Keratinocyte (primary cell): ENCODE measurements at regions not wholly inside any gene's neighbourhood (a gene's known extent, or its start where the extent isn't known, plus 50 kb on each side); places are given as distances from the start of the nearest gene placed in this dataset.

Experiments
- DNase-seq: peaks from one replicate; pipeline ENCODE4 v3.0.0-alpha.2; 2011; ENCODE audit warnings: low read depth, missing footprints, low spot score
- FAIRE-seq: peaks from 2 replicates; lab custom pipeline; 2011; peaks lifted over from hg19 to GRCh38; lab: Jason Lieb, UNC
- H2AFZ ChIP-seq: 2 replicates; pipeline ENCODE4 v1.6.0; 2012; ENCODE audit warnings: low read length, control low read depth, inconsistent platforms; ENCODE audit not compliant: control insufficient read depth
- H3K27ac ChIP-seq: 2 replicates; pipeline ENCODE4 v1.5.1; 2011; ENCODE audit warnings: low read length; ENCODE audit not compliant: control insufficient read depth, insufficient read depth
- H3K27me3 ChIP-seq: 3 replicates; pipeline ENCODE4 v1.6.0; 2011; ENCODE audit warnings: low read length; ENCODE audit not compliant: control insufficient read depth, insufficient read depth; ENCODE audit errors: extremely low read depth
- H3K36me3 ChIP-seq, 2 experiments: 2 replicates in 1 of 2; 3 replicates in 1 of 2; pipeline ENCODE4 v1.5.1; 2011; ENCODE audit warnings: low read length in 2 of 2, mild to moderate bottlenecking in 1 of 2; ENCODE audit not compliant: control insufficient read depth in 2 of 2, insufficient read depth in 2 of 2; ENCODE audit errors: extremely low read depth in 1 of 2
- H3K4me1 ChIP-seq: 3 replicates; pipeline ENCODE4 v1.5.1; 2011; ENCODE audit warnings: low read length; ENCODE audit not compliant: control insufficient read depth, insufficient read depth; ENCODE audit errors: extremely low read depth
- H3K4me2 ChIP-seq: 3 replicates; pipeline ENCODE4 v1.6.0; 2011; ENCODE audit warnings: low read depth, low read length; ENCODE audit not compliant: control insufficient read depth, insufficient read depth; ENCODE audit errors: extremely low read depth
- H3K4me3 ChIP-seq, 3 experiments: fragments of 200-600 bp in 1 of 3; sonication (generic) in 1 of 3; 2 replicates in 2 of 3; 3 replicates in 1 of 3; pipeline ENCODE4 v1.5.1; 2011 to 2016; ENCODE audit warnings: low read length in 3 of 3, mild to moderate bottlenecking in 3 of 3, control low read depth in 2 of 3, inconsistent platforms in 1 of 3, low read depth in 1 of 3, mixed read lengths in 1 of 3, mixed run types in 1 of 3, moderate library complexity in 1 of 3; ENCODE audit not compliant: control insufficient read depth in 2 of 3, insufficient read depth in 2 of 3; ENCODE audit errors: extremely low read depth in 1 of 3
- H3K79me2 ChIP-seq: 2 replicates; pipeline ENCODE4 v1.6.0; 2012; ENCODE audit warnings: low read length; ENCODE audit not compliant: control insufficient read depth, insufficient read depth
- H3K9ac ChIP-seq: 3 replicates; pipeline ENCODE4 v1.6.0; 2011; ENCODE audit warnings: low read length; ENCODE audit not compliant: control insufficient read depth, insufficient read depth; ENCODE audit errors: extremely low read depth
- H3K9me1 ChIP-seq: 3 replicates; pipeline ENCODE4 v1.6.0; 2011; ENCODE audit warnings: low read length; ENCODE audit not compliant: control insufficient read depth, insufficient read depth; ENCODE audit errors: extremely low read depth
- H3K9me3 ChIP-seq: 2 replicates; pipeline ENCODE4 v1.5.1; 2012; ENCODE audit warnings: low read depth, low read length; ENCODE audit not compliant: control insufficient read depth
- H4K20me1 ChIP-seq: 3 replicates; pipeline ENCODE4 v1.6.0; 2011; ENCODE audit warnings: low read length; ENCODE audit not compliant: control insufficient read depth, insufficient read depth; ENCODE audit errors: extremely low read depth
- EZH2 ChIP-seq: IDR thresholded peaks from one replicate; pipeline ENCODE4 v1.6.1; 2012; ENCODE audit warnings: inconsistent platforms, mild to moderate bottlenecking, low read length, moderate library complexity
- dilution Hi-C: fragments of 300-500 bp; cut with MboI; formaldehyde crosslinking; loops from one replicate; pipeline ENCODE4 v1.7.0; 2020; ENCODE audit warnings: low sequenced_read_pairs; ENCODE audit not compliant: extremely low pct_ligation_motif_present
- TF ChIP-seq, protein P1 (sequence below), 3 experiments: IDR thresholded peaks in 1 of 3; conservative IDR thresholded peaks in 1 of 3; optimal IDR thresholded peaks in 1 of 3; 2 replicates in 2 of 3; 3 replicates in 1 of 3; pipeline versions ENCODE3 to v1.5.1; 2011; ENCODE audit warnings: low read length in 3 of 3, mild to moderate bottlenecking in 3 of 3, moderate library complexity in 2 of 3, control low read depth in 1 of 3, inconsistent platforms in 1 of 3; ENCODE audit not compliant: insufficient read depth in 2 of 3; ENCODE audit errors: extremely low read depth in 1 of 3

GRCh38 chr18:4987452-4988405, 209.3 kb downstream of the AKAIN1 start:
- Histone ChIP-seq H3K9me1 (no peaks in the 10 kb centered on the region), H3K27me3 (no peaks in the 10 kb centered on the region), H3K4me2 (no peak overlapping the region), H3K9ac (no peak overlapping the region), H3K9me3 (peaks cover 5% of the 10 kb centered on the region), H3K79me2 (no peaks in the 10 kb centered on the region), H2AFZ (no peak overlapping the region), H3K4me3 (no peak overlapping the region), H4K20me1 (no peaks in the 10 kb centered on the region), H3K4me1 (no peaks in the 10 kb centered on the region), H3K36me3 (no peaks in the 10 kb centered on the region), H3K27ac (no peak overlapping the region)
- FAIRE-seq (no peak), DNase-seq (no peak)
- no peak for TF ChIP-seq EZH2
- TF ChIP-seq, protein P1, sequence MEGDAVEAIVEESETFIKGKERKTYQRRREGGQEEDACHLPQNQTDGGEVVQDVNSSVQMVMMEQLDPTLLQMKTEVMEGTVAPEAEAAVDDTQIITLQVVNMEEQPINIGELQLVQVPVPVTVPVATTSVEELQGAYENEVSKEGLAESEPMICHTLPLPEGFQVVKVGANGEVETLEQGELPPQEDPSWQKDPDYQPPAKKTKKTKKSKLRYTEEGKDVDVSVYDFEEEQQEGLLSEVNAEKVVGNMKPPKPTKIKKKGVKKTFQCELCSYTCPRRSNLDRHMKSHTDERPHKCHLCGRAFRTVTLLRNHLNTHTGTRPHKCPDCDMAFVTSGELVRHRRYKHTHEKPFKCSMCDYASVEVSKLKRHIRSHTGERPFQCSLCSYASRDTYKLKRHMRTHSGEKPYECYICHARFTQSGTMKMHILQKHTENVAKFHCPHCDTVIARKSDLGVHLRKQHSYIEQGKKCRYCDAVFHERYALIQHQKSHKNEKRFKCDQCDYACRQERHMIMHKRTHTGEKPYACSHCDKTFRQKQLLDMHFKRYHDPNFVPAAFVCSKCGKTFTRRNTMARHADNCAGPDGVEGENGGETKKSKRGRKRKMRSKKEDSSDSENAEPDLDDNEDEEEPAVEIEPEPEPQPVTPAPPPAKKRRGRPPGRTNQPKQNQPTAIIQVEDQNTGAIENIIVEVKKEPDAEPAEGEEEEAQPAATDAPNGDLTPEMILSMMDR (optimal IDR thresholded peaks at IDR 0.05 in 1 of 3, IDR thresholded peaks at IDR 0.05 in 1 of 3, conservative IDR thresholded peaks at IDR 0.05 in 1 of 3; ENCODE audit: extremely low read depth in 1 of 3, insufficient read depth in 2 of 3, low read length in 3 of 3), result no peak
- dilution Hi-C loops, result no loop called here

DNA sequence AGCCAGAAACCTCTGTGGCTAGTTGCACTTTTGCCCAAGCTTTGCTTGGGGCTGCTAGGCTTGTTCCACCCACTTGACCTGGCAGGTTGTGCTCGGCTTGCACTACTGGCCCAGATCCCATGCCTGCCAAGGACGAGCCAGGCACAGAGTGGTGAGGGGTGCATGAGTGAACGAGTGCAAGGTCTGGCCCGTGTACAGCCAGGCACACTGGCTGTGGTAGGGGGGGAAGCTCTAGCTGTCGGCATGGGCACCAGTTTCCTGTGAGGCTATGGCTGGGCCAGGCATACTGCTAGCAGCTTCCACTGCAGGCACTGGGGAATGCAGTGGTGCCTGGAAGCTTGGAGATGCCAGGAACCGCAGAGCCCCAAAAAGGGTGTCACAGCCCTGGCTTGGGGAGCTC, 210.4 kb downstream of the AKAIN1 start:
- Histone ChIP-seq H3K27ac (no peak overlapping the region), H3K4me3 (no peak overlapping the region), H3K27me3 (no peaks in the 10 kb centered on the region), H3K4me2 (no peak overlapping the region), H3K4me1 (no peaks in the 10 kb centered on the region), H4K20me1 (no peaks in the 10 kb centered on the region), H3K9me1 (no peaks in the 10 kb centered on the region), H3K79me2 (no peaks in the 10 kb centered on the region), H3K9ac (no peak overlapping the region), H3K9me3 (peaks cover 3% of the 10 kb centered on the region), H3K36me3 (no peaks in the 10 kb centered on the region), H2AFZ (no peak overlapping the region)
- no peak for TF ChIP-seq EZH2
- TF ChIP-seq, protein P1 (optimal IDR thresholded peaks at IDR 0.05 in 1 of 3, IDR thresholded peaks at IDR 0.05 in 1 of 3, conservative IDR thresholded peaks at IDR 0.05 in 1 of 3; ENCODE audit: extremely low read depth in 1 of 3, insufficient read depth in 2 of 3, low read length in 3 of 3), result no peak
- DNase-seq, result no peak
- no peak for FAIRE-seq
- dilution Hi-C loops, result no loop called here
